SKM-1 treated with dmso at 0.1 percent for 144 hours (cell line): ENCODE measurements at regions not wholly inside any gene's neighbourhood (a gene's known extent, or its start where the extent isn't known, plus 50 kb on each side); places are given as distances from the start of the nearest gene placed in this dataset.
A peak's percentile ranks its signal among the peaks of the same experiment; 100 is the strongest.

Experiments used
- DNase-seq: peaks from one replicate; lab custom pipeline; 2025; ENCODE audit not compliant: unreplicated experiment; lab: John Stamatoyannopoulos, UW

- DNase-seq, result no peak
These were observed 339.6 kb downstream of the CHRM3 start for GRCh38 chr1:239725933-239726332.

DNA sequence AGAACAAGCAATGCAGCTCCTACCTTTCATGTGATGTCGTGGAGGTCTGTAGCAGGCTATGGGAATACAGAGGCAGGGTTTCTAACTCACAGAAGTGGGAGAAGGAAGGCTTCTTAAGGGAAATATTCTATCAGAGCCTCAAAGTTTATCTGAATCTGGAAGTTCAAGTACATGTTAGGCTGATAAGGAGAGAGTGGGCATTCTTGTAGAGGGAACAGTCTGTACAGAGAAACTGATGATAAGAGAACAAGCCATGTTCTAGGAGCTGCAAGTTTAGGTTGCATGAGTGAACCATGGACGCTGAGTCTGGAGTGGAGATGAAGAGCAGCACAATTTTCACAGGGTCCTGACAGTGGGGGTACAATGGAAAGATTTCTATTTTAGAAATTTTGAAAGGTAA is 344.0 kb downstream of the CHRM3 start:
- DNase-seq, result no peak

DNA sequence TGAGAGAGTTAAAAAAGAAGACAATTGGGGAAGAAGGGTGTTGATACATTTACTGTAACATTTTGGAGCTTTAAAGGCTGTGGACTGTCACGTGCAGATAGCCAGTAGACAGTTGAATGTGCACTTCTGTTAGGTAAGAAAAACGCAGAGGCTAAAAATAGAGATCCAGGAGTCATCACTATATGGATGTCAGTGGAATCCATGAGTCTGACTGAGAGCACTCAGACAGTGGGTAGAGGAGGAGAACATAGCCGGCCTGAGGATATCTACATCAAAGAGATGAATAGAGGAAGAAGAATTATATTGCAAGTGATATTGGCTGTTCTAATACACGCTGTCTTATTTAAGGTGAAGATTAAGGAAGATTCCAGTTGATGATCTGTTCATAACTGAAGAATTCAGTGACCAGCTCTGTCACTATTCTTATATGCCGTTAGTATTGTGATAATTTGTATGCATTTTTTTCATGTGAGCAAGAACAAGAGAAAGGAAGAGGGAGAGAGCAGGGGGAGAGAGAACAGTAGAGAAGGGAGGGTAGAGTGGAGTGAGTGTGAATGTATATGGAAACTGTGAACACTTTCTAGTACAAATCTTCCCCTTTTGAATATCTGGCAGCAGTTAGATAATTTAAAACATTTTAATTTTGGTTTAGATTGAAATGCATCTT is 344.8 kb downstream of the CHRM3 start:
- no peak for DNase-seq

- DNase-seq, result no peak
These were observed 346.4 kb downstream of the CHRM3 start for GRCh38 chr1:239732770-239733169.

- DNase-seq, result no peak
These were observed 347.6 kb downstream of the CHRM3 start for GRCh38 chr1:239733995-239734394.

DNA sequence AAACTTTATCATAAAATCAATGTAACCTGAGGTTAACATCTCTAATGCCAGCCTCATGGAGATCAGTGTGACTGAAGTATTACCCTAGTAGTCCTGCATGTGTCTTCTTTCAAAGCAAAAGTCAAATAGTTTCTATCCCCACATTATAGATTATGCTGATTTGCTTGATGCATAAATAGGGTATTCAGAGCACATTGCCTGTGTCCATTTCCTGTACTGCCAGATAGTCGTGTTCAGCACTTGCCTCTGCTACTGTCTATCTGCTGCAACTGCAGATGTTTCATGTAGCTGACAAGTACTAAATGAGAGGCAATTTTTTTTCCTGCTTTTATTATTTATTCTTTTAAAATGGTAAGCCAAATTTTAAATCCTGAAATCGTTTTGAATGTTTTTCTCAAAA is 348.7 kb downstream of the CHRM3 start:
- no peak for DNase-seq

DNA sequence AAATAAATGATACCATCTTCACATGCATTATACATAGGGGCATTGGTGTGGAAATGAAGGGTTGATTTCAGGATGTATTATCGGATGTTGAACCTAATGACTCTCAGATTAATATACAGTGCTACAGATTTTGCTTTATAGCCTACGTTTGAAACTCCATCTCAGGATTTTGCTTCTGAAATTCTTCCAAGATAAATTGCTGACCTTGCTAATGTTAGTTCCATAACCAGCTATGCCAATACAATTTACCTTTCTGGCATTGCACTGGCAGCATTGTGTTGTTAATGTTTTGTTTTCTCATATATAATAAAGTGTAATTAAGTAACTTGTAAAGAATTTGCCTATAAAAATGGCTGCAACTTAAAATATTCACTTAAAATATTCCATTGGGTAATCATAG is 350.1 kb downstream of the CHRM3 start:
- no peak for DNase-seq

DNA sequence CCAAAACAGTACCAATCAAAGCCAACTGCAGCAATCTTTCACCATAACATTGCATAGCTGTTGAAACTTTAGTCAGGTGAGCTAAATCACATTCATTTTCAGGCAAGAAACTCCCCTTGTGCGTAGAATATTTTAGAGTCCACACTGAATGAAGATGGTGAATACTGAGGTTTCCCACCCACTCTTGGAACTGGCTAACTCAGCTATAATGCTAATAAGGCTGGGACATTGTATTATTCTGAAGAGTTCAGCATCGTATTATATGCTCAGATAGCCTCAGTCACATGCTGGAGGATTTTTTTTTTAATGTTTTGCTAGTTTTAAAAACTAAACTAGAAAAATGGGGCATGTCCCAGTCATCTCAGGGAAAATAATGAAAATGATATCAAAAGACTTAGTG is 352.3 kb upstream of the FMN2 start:
- no peak for DNase-seq

DNA sequence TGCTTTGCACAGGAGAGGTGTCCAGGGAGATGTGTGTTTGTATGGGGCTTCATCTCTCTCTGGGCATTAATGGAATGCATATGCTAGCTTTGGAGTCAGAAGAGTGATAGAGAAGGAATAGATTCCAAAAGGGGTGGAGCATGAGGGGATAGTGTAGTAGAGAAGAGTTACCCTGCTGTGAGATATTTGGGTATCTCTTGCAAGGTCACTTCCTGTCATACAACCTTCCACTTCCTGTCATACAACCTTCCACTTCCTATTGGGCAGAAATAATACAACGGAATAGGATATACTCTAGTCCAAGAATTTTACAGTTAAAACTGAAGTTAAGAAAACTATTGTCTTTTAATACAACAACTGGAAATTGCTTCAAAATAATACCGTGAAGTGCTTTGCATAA is 351.8 kb upstream of the FMN2 start:
- DNase-seq, result no peak

- peak; percentile 11 for DNase-seq
These were observed 349.1 kb upstream of the FMN2 start for GRCh38 chr1:239742416-239743109.

GRCh38 chr1:239744851-239745250 is 346.8 kb upstream of the FMN2 start:
- no peak for DNase-seq

GRCh38 chr1:239755107-239755912 is 336.4 kb upstream of the FMN2 start:
- no peak for DNase-seq

DNA sequence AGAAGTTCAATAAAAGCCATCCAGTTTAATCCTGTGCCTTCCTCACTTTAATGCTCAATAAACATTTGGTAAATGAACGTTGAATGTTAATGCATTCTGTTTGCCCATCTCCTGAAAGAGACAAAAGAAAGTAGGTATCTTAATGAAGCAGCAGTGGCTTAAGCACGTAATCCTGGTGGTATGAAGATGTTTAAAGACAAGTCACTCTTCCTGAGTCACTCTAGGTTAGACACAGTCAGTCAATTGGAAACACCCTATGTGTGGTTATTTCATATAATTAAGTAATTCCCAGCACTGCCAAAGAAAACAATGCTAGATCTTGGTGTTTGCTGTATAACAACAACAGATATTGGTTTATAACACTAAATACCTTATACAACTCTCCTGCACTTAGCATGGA is 334.0 kb upstream of the FMN2 start:
- DNase-seq, result no peak

DNA sequence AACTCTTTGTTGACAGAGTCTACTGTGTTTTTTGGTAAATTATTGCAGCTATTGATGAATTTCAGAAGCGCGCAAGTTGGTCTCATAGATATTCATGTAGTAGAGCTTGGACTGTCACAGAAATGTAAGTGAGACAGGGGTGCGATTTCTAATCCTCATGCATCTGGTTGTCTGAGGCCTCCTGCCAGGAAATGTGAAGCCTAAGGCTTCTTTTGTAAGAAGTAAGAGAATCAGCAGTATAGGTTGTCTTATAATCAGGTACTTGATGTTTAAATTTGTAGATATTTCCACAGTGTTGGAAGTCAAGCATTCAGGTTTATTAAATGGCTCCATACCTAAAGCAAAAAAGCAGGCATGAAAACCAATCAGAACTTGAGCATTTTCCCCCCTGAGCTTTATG is 332.9 kb upstream of the FMN2 start:
- DNase-seq, result no peak

- DNase-seq, result no peak
These were observed 330.2 kb upstream of the FMN2 start for GRCh38 chr1:239761509-239761908.

DNA sequence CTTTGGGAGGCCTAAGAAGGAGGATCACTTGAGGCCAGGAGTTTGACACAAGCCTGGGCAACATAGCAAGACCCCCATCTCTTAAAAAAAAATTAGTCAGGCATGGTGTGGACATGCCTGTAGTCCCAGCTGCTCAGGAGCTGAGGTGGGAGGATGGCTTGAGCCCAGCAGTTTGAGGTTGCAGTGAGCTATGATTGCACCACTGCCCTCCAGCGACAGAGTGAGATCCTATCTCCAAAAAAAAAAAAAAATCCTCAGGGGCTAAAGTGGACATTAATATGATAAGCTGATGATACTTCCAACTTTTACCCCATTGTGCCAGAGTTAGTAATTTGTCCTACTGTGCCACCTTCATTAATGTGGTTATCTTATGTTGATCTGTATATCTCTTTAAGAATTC is 327.8 kb upstream of the FMN2 start:
- no peak for DNase-seq

DNA sequence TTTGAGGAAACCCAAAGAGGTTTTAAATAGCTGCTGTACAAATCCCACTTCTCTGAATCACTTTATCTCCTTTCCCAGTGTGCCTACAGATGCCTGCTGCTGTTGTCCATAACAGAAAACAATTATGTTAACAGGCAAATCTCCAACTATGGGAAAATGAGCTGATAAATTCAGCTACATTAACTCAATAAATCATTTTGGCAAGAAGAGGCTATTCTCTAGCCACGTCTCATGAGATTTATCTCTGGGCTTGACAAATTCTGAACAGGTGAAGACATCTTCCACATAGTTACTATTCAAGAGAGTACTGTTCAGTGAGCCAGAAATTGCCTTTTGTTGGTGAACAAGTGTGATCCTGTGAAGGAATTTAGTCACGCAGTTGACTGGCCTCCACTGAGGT is 327.1 kb upstream of the FMN2 start:
- DNase-seq, result no peak

DNA sequence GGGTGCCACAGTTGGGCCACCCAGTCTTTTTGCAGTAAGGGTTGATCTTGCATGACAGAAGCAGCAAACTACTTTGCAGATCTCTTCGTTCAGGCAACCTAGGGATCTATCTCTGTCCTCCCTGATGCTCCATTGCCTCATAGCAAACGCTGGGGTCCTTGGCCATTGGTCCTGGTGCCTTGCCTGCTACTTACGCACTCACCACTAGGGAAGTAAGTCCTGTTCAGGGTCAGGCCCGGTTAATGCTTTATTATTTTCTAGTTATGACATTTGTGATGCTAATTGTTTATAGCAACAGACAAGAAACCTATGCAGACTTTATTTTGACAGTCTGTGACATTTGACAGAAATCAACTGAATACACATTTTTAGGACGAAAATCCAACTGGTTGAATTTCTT is 326.5 kb upstream of the FMN2 start:
- DNase-seq, result no peak

DNA sequence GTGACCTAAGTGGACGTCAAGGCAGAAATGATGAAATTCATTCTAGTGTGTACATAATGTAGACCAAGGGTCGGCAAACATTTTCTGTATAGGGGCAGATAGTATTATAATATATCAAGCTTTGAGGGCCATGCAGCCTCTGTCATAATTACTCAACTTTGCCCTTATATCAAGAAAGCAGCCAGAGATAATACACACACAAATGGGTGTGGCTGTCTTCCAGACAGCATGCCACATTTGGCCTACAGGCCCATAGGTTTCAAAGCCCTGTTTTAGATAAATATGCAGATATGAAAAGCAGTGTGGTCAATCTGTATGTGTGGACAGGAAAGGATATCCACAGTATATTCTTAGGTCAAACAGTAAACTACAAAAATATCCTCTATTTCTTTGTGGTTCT is 320.1 kb upstream of the FMN2 start:
- no peak for DNase-seq

GRCh38 chr1:239772446-239772845 is 319.2 kb upstream of the FMN2 start:
- no peak for DNase-seq

GRCh38 chr1:239775466-239775865 is 316.2 kb upstream of the FMN2 start:
- no peak for DNase-seq

- no peak for DNase-seq
These were observed 313.4 kb upstream of the FMN2 start for GRCh38 chr1:239778208-239778813.
